ENCODE measurements at regions not wholly inside any gene's neighbourhood (a gene's known extent, or its start where the extent isn't known, plus 50 kb on each side); places are given as distances from the start of the nearest gene placed in this dataset.
"Not testable (repeated sequence)": the region's sequence is repeated elsewhere in the genome, so short reads cannot be mapped to it uniquely, and the experiment has no call there.

DNA sequence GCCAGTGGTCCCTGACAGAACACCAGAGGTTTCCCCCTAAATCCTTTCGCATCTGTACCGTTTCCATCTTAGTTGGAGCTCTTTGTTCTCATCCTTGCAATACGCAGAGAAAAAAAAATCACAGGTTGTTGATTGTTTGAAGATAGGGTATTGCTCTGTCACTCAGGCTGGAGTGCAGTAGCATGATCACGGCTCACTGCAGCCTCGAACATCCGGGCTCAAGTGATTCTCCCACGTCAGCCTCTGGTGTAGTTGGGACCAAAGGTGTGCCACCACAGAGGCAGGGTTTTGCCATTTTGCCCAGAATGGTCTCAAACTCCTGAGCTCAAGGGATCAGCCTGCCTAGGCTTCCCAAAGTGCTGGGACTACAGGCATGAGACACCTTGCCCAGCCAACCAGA, 185.9 kb downstream of the FAM72C start:
- DNase-seq (ENCODE audit: extremely low read depth, insufficient read length); H3K36me3 ChIP-seq (ENCODE audit: control insufficient read depth, insufficient read depth, low read length); H3K27me3 ChIP-seq (replicated peaks; ENCODE audit: control insufficient read depth, insufficient read depth, low read length); H3K4me3 ChIP-seq (replicated peaks; ENCODE audit: low read depth, low read length): not testable (repeated sequence)

DNA sequence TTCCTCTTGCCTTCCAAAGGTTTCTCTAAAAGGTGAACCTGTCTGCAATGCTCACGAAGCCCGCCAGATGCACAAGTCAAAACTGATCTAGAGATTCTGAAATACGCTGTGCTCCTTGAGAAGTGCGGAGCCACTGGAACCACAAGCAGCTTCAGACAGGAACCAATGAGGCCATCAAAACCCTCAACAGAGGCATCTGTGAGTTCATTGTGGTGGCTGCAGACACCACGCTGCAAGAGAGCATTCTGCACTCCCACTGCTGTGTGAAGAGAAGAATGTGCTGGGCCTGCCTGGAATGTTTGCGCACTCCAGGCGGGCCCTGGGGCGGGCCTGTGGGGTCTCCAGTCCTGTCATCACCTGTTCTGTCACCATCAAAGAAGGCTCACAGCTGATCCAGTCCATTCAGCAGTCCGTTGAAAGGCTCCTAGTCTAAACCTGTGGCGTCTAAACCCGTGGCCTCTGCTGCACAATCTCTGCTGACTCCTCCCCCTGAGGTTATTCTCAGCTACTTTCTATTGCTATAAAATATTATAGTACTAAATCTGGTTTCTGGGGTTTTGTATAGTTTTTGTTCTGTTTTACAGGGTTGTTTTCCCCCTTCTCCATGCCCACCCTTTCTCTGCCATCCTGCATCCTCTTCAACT, 187.4 kb downstream of the FAM72C start:
- DNase-seq (ENCODE audit: extremely low read depth, insufficient read length), result not testable (repeated sequence)

DNA sequence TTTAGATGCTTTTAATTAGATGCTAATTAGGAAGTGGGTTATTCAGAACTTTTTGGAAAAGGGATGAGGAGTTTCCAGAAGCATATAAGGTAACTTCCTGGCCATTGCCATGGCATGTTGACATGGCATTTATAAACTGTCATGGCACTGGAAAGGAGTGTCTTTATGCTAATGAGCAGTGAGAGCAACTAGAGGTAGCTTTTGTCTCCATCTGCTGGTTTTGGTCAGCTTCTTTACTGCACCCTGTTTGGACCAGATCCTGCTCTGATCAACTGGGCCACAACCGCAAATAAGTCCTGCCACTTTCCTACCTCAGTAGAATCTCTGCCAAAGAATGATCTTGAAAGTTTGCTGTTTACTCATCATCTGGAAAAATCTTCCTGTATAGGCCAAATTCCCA, 193.6 kb downstream of the FAM72C start:
- H3K36me3 ChIP-seq (ENCODE audit: control insufficient read depth, insufficient read depth, low read length); H3K4me3 ChIP-seq (replicated peaks; ENCODE audit: low read depth, low read length); H3K27me3 ChIP-seq (replicated peaks; ENCODE audit: control insufficient read depth, insufficient read depth, low read length); DNase-seq (ENCODE audit: extremely low read depth, insufficient read length): not testable (repeated sequence)

More for the DNA sequence above, 187.4 kb downstream of the FAM72C start:
- H3K27me3 ChIP-seq (replicated peaks; ENCODE audit: control insufficient read depth, insufficient read depth, low read length); H3K36me3 ChIP-seq (ENCODE audit: control insufficient read depth, insufficient read depth, low read length); H3K4me3 ChIP-seq (replicated peaks; ENCODE audit: low read depth, low read length): not testable (repeated sequence)

DNA sequence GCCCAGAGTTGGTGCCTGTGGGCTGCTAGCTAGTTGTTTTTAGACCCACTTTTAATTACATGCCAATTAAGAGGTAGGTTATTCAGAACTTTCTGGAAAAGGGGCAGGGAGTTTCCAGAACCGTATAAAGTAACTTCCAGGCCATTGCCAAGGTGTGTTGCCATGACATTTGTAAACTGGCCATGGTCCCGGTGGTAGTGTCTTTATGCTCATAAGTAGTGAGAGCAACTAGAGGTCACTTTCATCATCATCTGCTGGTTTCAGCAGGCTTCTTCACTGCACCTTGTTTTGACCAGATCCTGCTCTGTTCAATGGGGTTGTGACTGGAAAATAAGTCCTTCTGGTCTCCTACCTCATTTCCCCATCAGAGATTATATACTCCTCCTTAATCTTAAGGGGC, 207.0 kb downstream of the FAM72C start:
- H3K36me3 ChIP-seq (ENCODE audit: control insufficient read depth, insufficient read depth, low read length); H3K27me3 ChIP-seq (replicated peaks; ENCODE audit: control insufficient read depth, insufficient read depth, low read length); H3K4me3 ChIP-seq (replicated peaks; ENCODE audit: low read depth, low read length); DNase-seq (ENCODE audit: extremely low read depth, insufficient read length): not testable (repeated sequence)

DNA sequence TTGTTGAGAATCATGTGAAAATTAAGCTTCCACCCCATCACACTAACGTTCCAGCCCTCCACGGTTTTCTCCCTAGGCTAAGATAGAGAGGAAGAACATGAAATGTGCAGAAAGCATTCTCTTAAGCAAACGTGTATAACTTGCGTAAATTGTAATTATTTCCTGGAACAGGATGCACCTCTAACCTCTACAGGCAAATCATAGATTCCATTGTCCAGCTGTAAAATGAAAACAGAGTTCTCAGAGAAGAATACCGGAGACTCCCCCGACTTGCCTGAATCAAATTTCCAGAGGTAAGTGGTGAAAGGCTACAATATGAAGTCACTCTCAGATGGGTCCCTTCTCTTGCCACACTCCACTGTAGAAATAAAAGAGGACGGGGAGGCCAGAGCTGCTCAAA, 211.4 kb downstream of the FAM72C start:
- not testable (repeated sequence) for DNase-seq (ENCODE audit: extremely low read depth, insufficient read length); H3K27me3 ChIP-seq (replicated peaks; ENCODE audit: control insufficient read depth, insufficient read depth, low read length); H3K36me3 ChIP-seq (ENCODE audit: control insufficient read depth, insufficient read depth, low read length); H3K4me3 ChIP-seq (replicated peaks; ENCODE audit: low read depth, low read length)

DNA sequence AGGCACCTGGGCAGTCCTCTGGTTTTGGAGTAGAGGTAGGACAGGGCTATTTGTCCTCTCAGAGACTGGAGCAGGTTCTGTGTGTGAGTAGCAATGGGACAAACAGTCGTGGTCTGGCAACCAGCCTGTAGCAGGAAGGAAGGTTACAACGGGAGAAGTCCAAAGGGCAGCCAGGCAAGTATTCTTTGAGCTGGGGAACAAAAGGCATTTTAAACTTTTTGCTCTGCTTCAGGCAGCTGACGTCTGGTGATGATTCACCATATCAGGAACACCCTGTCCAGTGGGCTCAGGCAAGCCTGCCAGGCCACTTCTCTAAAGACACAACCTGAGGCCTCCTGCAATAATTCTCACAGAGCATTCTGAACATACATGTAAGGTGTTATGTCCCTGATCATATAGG, 215.8 kb downstream of the FAM72C start:
- not testable (repeated sequence) for H3K27me3 ChIP-seq (replicated peaks; ENCODE audit: control insufficient read depth, insufficient read depth, low read length); H3K36me3 ChIP-seq (ENCODE audit: control insufficient read depth, insufficient read depth, low read length); H3K4me3 ChIP-seq (replicated peaks; ENCODE audit: low read depth, low read length); DNase-seq (ENCODE audit: extremely low read depth, insufficient read length)

DNA sequence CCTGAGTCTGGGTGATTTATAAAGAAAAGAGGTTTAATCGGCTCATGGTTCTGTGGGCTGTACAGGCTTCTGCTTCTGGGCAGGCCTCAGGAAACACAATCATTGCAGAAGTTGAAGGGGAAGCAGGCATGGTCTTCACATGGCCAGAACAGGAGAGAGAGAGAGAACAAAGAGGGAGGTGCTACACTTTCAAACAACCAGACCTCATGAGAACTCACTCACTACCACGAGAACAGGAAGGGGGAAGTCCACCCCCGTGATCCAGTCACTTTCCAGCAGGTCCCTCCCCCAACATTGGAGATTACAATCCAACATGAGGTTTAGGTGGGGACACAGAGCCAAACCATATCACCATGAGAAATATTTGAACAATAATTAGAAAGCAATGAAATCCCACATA, 222.9 kb downstream of the FAM72C start:
- TF ChIP-seq, protein P1, sequence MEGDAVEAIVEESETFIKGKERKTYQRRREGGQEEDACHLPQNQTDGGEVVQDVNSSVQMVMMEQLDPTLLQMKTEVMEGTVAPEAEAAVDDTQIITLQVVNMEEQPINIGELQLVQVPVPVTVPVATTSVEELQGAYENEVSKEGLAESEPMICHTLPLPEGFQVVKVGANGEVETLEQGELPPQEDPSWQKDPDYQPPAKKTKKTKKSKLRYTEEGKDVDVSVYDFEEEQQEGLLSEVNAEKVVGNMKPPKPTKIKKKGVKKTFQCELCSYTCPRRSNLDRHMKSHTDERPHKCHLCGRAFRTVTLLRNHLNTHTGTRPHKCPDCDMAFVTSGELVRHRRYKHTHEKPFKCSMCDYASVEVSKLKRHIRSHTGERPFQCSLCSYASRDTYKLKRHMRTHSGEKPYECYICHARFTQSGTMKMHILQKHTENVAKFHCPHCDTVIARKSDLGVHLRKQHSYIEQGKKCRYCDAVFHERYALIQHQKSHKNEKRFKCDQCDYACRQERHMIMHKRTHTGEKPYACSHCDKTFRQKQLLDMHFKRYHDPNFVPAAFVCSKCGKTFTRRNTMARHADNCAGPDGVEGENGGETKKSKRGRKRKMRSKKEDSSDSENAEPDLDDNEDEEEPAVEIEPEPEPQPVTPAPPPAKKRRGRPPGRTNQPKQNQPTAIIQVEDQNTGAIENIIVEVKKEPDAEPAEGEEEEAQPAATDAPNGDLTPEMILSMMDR (IDR thresholded peaks at IDR 0.05; ENCODE audit: insufficient read depth, low read length, poor library complexity, severe bottlenecking), result no peak
- Histone ChIP-seq H3K27me3 (replicated peaks; ENCODE audit: control insufficient read depth, insufficient read depth, low read length) (no peaks in the 10 kb centered on the region), H3K4me3 (replicated peaks; ENCODE audit: low read depth, low read length) (no peak overlapping the region), H3K36me3 (ENCODE audit: control insufficient read depth, insufficient read depth, low read length) (no peaks in the 10 kb centered on the region)
- no peak for DNase-seq (ENCODE audit: extremely low read depth, insufficient read length)

DNA sequence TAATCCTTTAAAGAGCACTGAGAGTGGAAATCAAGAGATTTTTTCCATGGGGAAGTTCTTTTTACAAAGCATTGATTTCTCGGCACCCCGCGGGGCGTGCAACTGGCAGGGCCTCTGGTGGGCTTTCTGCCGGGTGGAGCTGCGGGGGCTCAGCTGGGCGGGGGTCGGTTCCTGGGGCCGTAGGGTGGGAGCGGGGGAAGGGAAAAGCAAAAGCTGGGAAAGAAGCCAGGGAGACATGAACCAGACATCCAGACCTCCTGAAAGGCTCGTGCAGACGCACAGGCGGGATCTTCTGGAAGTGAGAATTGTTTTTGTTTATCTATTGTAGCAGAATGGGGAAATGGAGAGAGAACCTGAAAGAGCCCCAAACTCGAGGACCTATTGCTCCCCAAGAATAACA, 235.2 kb downstream of the FAM72C start:
- DNase-seq (ENCODE audit: extremely low read depth, insufficient read length), result no peak
- Histone ChIP-seq H3K27me3 (replicated peaks; ENCODE audit: control insufficient read depth, insufficient read depth, low read length) (no peaks in the 10 kb centered on the region; the same call in 1 of the 2 replicates), H3K36me3 (ENCODE audit: control insufficient read depth, insufficient read depth, low read length) (no peaks in the 10 kb centered on the region), H3K4me3 (replicated peaks; ENCODE audit: low read depth, low read length) (no peak overlapping the region)
- TF ChIP-seq, protein P1 (IDR thresholded peaks at IDR 0.05; ENCODE audit: insufficient read depth, low read length, poor library complexity, severe bottlenecking), result no peak

DNA sequence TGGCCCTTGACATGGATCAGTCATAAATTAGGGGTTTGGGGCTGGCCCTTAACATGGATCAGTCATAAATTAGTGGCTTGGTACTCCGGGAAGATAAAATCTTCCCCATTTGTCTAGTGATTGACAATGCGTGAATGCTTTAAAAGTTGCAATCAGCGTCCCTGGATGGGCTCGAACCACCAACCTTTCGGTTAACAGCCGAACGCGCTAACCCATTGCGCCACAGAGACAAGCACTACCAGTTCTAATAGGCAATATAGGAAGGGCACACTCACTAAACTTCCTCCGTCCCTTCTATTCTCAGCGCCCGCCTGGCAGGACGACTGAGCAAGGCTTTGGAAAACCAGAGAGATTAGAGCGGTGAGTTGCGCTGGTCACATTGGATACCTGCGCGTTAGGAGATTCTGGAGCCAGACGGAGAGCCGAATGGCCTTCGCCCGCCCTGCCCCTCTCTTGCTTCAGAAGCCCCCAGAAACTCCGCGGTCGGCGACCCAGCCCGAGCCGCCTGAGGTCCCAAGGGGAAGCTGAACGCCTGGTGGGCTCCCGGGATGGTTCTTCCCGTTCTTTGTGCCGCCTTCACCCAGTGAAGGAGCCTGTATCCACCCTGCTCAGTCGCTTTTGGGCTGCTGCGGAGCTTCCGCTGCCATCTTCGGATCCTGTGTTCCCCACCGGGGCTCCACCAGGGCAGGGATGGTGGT, 235.9 kb downstream of the FAM72C start:
- Histone ChIP-seq H3K4me3 (replicated peaks; ENCODE audit: low read depth, low read length) (no peak overlapping the region; the same call in 1 of the 2 replicates), H3K27me3 (replicated peaks; ENCODE audit: control insufficient read depth, insufficient read depth, low read length) (no peaks in the 10 kb centered on the region; the same call in 1 of the 2 replicates), H3K36me3 (ENCODE audit: control insufficient read depth, insufficient read depth, low read length) (no peaks in the 10 kb centered on the region)
- peak; percentile 0 for DNase-seq (ENCODE audit: extremely low read depth, insufficient read length)
- TF ChIP-seq, protein P1 (IDR thresholded peaks at IDR 0.05; ENCODE audit: insufficient read depth, low read length, poor library complexity, severe bottlenecking), result no peak

DNA sequence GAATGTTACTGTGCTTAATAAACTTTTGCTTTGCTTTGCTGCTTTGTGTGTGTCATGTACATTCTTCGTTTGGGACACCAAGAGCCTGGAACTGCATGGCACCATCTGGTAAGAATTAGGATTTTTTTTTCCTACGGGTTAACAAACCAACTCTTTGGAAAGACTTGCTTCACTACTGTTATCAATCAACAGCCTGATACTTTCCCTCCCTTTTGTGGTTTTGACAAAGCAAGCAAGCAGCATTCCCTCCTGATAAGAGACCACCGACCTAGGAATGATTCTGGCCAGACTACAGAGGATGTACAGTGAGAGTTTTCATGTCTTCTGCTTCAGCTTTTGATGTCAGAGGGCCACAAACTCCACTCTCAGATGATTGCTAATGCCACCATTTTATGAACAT, 237.5 kb downstream of the FAM72C start:
- not testable (repeated sequence) for H3K27me3 ChIP-seq (replicated peaks; ENCODE audit: control insufficient read depth, insufficient read depth, low read length); H3K36me3 ChIP-seq (ENCODE audit: control insufficient read depth, insufficient read depth, low read length); H3K4me3 ChIP-seq (replicated peaks; ENCODE audit: low read depth, low read length); DNase-seq (ENCODE audit: extremely low read depth, insufficient read length)

DNA sequence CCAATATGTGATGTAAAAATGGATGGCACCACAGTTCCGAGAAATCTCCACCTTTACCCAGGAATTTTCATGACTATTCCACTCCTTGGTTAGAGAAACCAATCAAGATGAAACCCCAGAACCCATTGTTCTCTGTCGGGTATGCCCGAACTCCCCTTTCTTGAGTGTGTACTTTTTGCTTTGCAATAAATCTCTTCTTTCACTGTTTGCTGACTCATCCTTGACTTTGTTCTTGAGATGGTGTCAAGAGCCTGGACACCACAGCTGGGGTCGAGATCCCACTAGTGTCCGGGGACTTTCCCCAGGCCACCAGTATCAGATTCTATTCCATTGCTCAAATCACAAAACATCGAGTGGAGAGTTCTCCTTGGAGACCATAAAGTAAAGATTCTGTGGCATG, 240.9 kb downstream of the FAM72C start:
- not testable (repeated sequence) for H3K4me3 ChIP-seq (replicated peaks; ENCODE audit: low read depth, low read length); H3K36me3 ChIP-seq (ENCODE audit: control insufficient read depth, insufficient read depth, low read length); H3K27me3 ChIP-seq (replicated peaks; ENCODE audit: control insufficient read depth, insufficient read depth, low read length)
- DNase-seq (ENCODE audit: extremely low read depth, insufficient read length), result peak; percentile 5
